GM21515 (cell line): ENCODE measurements at regions not wholly inside any gene's neighbourhood (a gene's known extent, or its start where the extent isn't known, plus 50 kb on each side); places are given as distances from the start of the nearest gene placed in this dataset.
"Not testable (repeated sequence)": the region's sequence is repeated elsewhere in the genome, so short reads cannot be mapped to it uniquely, and the experiment has no call there.

Experiments used
- ATAC-seq: cut with Tn5 transposase; IDR thresholded peaks from one replicate; pipeline ENCODE4 v1.9.1; 2021; ENCODE audit not compliant: unreplicated experiment

DNA sequence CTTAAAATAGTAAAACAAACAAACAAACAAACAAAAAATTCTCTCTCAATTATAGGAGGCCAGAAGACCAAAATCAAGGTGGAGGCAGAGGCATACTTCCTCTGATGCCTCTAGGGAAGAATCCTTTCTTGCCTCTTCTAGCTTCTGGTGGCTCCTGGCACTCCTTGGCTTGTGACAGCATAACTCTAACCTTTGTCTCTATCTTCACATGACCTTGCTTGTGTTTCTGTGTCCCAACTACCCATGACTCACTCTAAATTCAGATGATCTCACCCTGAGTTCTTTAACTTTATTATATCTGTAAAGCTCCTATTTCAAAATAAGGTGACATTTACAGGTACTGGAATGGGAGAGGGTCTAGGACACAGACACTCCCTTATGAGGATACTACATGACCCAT is 88.3 kb upstream of the ANTXRL start:
- no peak for ATAC-seq

GRCh38 chr10:46202405-46202804 is 84.4 kb upstream of the ANTXRL start:
- ATAC-seq = not testable (repeated sequence)

DNA sequence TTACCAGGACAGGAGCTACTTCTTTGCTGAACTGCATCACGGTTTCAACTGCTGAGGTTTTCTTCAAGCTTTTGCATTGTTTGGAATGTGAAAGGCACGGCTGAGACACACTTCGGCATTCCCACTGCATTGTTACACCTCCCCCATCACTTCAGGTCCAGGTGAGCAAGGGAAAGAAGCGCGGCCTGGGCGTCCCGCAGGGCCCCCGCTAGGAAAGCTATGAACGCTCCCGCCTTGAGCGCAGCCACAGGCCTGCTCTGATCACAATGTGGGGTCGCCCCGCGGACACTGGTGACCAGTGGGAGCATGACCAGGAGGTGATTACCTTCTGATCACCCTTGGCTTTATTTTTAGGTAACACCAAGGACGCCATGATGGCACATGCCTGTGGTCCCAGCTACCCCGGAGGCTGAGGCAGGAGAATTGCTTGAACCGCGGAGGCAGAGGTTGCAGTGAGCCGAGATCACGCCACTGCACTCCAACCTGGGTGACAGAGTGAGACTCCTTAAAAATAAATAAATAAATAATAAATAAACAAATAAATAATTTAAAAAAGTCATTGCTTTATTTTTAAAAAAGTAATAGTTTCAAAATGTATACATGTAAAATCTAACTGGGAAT is 82.2 kb upstream of the ANTXRL start:
- not testable (repeated sequence) for ATAC-seq

GRCh38 chr10:46210427-46210826 is 76.4 kb upstream of the ANTXRL start:
- ATAC-seq = not testable (repeated sequence)

DNA sequence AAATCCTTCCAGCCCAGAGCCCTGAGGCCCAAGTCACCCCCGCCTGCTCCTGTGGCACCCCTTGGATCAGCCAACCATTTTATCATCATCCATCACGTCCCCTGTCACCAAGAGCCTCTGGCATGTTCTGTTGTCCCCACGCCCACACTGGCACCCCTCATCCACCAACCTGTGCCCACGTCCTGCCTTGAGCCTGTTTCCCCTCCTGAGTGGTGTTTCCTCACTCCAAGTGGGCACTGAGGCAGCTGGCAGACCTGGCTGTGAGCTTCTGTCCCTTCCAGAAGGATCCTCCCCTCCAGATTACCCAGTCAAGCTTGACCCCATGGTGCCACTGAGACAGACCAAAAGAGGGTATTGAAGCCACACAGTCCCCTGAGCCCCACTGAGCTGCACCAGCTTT is 71.4 kb upstream of the ANTXRL start:
- ATAC-seq = no peak

DNA sequence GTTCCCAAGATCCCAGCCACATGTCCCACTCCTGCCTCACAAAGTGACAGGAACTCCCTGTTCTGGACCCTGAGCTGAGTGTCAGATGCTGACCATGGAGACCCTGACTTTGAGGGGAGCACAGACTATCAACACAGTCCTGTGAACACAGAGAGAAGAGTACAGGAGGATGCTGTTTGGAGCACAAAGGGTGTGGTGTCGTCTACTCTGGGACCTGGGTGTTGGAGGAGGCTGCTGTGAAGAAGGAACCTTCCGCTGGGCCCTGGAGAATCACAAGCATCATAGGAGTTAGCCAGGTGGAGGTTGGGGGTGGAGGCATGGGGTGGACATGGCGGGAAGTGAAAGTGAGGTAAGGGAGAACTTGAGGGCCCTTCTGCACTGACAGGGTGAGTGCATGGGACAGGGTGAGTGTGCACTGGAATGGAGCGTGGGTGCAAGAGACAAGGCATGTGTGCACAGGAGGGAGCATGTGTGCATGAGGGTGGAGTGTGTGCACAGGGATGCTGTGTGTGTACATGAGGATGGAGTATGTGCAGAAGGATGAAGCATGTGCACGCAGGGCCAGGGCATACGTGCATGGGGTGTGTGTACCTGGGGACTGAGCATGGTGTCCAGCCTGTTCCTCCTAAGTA is 70.7 kb upstream of the ANTXRL start:
- no peak for ATAC-seq

DNA sequence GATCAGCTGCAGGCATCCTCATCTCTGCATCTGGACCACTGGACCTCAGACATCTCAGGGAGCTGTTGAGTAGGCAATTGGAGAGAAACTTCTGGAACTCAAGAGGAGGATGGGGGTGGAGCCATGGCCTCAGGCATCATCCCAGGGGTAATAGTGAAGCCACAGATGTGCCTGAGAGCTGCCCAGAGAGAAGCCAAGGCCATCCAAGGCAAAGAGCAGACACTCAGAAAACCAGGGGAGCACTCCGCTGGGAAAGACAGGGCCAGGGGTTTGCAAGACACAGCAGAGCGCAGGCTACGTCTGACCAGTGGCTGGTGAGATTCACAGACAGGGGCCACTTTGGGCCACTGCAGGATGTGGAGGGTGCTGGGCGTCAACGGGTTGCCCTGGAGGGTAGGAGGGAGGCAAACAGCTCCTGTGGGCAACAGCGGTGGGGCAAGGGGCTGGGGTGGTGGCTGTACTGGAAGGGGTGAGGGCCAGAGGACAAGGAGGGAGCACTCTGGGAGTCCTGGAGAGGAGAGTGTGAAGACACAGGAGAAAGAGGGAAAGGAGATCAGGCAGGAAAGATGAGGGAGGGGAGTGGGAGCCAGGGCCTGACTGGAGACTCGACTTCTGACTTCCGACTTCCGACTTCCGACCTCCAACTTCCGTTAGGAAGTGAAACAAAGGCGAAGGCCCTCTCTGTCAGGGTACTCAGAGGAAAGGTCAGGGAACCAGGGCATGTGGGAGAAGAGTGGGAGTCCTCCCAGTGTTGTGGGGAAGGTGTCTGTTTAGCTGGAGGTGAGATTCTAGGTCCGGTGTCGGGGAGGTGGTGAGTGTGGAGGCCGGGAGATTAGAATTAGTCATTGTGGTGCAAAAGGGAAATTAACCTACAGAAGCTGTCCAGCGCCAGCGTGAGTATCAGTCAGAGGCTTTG is 69.7 kb upstream of the ANTXRL start:
- no peak for ATAC-seq

GRCh38 chr10:46217752-46218453 is 68.9 kb upstream of the ANTXRL start:
- no peak for ATAC-seq

DNA sequence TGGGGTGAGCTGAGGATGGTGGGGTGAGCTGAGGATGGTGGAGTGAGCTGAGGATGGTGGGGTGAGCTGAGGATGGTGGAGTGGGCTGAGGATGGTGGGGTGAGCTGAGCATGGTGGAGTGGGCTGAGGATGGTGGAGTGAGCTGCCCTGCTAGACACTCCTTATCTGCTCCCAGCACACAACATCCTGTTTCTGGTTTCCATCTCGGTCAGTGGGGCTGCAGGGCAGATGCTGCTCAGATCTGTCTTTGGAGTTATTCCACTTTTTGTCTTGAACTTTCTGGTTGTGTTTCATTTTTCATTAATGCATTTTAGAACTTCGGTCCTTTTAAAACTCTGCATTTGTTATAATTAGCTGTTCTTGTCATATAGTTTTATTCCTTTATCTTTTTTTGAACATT is 67.9 kb upstream of the ANTXRL start:
- no peak for ATAC-seq

DNA sequence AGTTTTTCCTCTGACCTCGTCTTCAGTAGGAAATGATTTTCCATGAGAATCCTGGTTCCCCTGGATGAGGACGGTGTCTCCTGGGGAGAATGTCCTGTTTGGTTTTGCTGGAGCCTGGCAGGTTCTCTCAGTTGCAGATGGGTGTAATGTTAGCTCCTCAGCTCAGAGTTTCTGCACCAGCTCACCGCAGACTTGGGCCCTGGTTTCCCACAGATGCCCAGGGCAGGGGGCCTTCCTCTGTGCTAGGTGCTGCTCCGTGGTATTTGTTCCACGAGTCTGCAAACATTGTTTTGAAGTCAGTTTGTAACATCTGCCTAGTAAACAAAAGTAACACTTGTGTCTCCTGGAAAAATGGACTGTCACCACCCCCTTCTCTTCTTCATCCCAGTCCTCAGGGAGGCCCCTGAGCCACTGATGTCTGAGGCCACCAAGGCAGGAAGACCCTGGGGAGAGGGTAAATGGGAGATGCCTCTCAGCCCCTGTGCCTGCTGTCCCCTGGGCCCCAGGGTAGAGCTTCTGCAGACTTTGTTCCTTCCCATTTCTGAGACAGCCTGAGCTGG is 67.3 kb upstream of the ANTXRL start:
- ATAC-seq = not testable (repeated sequence)

- ATAC-seq = no peak
Observed at GRCh38 chr10:46220187-46220586, 66.6 kb upstream of the ANTXRL start.

GRCh38 chr10:46220872-46221538 is 65.8 kb upstream of the ANTXRL start:
- ATAC-seq = no peak

DNA sequence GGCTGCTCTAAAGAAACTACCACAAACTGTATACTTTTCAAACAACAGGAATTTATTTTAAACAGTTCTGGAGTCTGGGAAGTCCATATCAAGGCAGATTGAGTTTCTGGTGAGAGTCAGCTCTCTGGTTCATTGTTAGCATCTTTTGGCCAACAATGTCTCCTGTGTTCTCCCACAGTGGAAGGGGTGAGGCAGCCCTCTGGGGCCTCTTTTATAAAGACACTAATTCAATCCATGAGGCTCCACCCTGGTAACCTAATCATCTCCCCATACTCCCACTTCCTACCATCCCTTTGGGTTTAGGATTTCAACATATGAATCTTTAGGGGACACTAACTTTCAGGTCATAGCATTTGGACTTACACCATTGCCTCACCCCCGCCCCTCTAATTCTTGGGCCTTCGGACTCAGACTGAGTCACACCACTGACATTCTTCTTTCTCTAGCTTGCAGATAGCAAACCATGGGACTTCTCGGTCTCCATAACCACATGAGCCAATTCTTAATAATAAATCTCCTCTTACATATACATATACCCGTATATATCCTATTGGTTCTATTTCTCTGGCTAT is 64.3 kb upstream of the ANTXRL start:
- no peak for ATAC-seq

DNA sequence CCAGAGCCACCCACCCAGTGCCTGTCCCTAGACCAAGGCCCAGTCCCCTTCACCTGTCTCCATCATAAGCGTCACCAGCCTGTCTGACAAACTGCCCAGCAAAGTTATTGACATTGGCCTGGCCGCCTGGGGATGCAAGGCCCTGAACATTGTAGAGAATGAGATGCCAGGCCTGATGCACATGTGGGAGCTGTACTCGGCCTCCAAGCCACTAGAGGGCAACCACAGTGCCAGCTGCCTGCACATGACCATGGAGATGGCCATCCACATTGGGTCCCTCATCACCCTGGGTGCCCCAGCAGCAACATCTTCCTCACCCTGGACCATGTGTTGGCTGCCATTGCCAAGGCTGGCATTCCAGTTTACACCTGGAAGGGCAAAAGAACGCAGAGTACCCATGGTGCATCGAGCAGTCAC is 63.7 kb upstream of the ANTXRL start:
- ATAC-seq = no peak

- no peak for ATAC-seq
Observed at GRCh38 chr10:46223626-46224413, 63.0 kb upstream of the ANTXRL start.

GRCh38 chr10:46224414-46224682 is 62.4 kb upstream of the ANTXRL start:
- ATAC-seq = no peak

- ATAC-seq = no peak
Observed at GRCh38 chr10:46225597-46225996, 61.2 kb upstream of the ANTXRL start.

DNA sequence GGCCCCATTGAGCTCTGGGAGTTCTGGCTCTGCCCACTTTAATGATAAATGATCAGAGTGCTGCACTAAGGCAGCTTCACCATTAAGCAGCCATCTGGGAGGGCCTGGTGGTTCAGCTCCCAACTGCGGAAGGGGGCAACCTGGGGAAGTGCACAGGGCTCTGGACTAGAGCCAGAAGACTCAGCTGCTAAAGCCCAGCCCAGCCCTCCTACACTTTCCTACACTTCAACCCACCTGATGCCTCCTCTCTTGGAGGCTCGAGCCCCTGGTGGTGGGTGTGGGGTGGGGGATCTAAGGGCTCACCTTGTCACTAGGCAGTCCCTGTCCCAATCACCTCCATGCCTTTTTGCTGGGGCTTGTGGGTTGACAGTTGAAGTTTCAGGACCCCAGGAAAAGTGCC is 60.6 kb upstream of the ANTXRL start:
- no peak for ATAC-seq

DNA sequence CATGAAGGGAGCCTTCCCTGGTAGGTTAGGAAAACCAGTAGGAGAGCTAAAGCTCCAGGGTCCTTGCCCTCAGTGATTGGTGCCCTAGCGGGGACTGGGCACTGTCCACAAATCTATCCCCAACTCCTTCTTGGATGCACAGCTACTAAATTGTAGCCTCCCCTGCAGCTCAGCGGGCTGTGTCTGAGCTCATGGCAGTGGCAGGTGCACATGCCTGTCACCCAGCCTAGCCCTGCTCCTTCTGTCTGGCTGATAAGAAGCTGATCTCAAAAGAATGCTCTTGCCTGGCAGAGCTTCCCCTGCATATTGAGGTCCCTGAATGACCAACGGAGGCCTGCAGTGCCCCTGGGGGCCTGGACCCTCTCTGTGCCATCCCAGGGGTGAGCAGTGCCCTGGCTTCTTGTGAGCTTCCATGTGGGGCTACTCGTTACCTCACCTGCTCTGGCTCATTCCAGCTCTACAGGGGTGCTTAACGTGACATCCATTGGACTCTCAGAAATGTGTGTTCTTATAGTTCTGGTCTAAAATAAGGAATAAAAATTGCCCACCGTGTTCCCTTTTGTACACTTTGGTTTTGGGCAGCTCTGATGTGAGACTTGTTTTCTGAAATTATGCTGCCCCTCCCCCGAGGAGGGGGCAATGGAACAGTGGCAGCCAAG is 59.8 kb upstream of the ANTXRL start:
- no peak for ATAC-seq
